HCT116 (cell line): ENCODE measurements at regions not wholly inside any gene's neighbourhood (a gene's known extent, or its start where the extent isn't known, plus 50 kb on each side); places are given as distances from the start of the nearest gene placed in this dataset.

Source experiments
- CEBPB ChIP-seq: IDR thresholded peaks from 2 replicates; pipeline ENCODE4 v1.6.1; 2012; ENCODE audit warnings: low read depth
- EZH2 ChIP-seq: fragments of 200-600 bp; sonication (generic); IDR thresholded peaks from 2 replicates; pipeline ENCODE4 v1.6.1; 2017; ENCODE audit warnings: antibody characterized with exemption, mixed run types
- JUND ChIP-seq: IDR thresholded peaks from 2 replicates; pipeline ENCODE4 v1.6.1; 2012
- POLR2A ChIP-seq: IDR thresholded peaks from 2 replicates; pipeline ENCODE4 v1.7.0; 2011; ENCODE audit warnings: borderline replicate concordance; ENCODE audit not compliant: insufficient read depth, insufficient read length; ENCODE audit errors: extremely low read depth
- POLR2AphosphoS5 ChIP-seq: IDR thresholded peaks from 2 replicates; pipeline ENCODE4 v1.6.1; 2011; ENCODE audit warnings: mild to moderate bottlenecking, low read depth, low read length, moderate library complexity
- SP1 ChIP-seq: IDR thresholded peaks from 2 replicates; pipeline ENCODE4 v1.6.1; 2012; ENCODE audit warnings: low read depth
- ZFX ChIP-seq: fragments of 450-650 bp; IDR thresholded peaks from 2 replicates; pipeline ENCODE4 v1.6.1; 2017
- ZNF274 ChIP-seq: fragments of 200-500 bp; sonication (Bioruptor generic); IDR thresholded peaks from 2 replicates; pipeline ENCODE4 v1.6.1; 2014; ENCODE audit warnings: mild to moderate bottlenecking, low read depth, low read length, inconsistent platforms
- TF ChIP-seq, protein P1 (sequence below), 3 experiments: fragments of 200-600 bp in 1 of 3; sonication (generic) in 1 of 3; IDR thresholded peaks in 2 of 3; conservative IDR thresholded peaks in 1 of 3; 2 replicates each; pipeline ENCODE4 v1.5.1; 2012 to 2017; ENCODE audit warnings: low read depth in 2 of 3, low read length in 2 of 3, antibody characterized with exemption in 1 of 3, borderline replicate concordance in 1 of 3, control low read depth in 1 of 3, mild to moderate bottlenecking in 1 of 3, mixed read lengths in 1 of 3, mixed run types in 1 of 3, moderate library complexity in 1 of 3; ENCODE audit not compliant: insufficient read depth in 1 of 3
- TF ChIP-seq, protein P2 (sequence below): IDR thresholded peaks from 2 replicates; pipeline ENCODE4 v1.6.1; 2012; ENCODE audit warnings: low read depth
- TF ChIP-seq, protein P3 (sequence below): IDR thresholded peaks from 2 replicates; pipeline ENCODE4 v1.6.1; 2011; ENCODE audit warnings: mild to moderate bottlenecking, low read length, moderate library complexity; ENCODE audit not compliant: insufficient replicate concordance; ENCODE audit errors: extremely low read depth

DNA sequence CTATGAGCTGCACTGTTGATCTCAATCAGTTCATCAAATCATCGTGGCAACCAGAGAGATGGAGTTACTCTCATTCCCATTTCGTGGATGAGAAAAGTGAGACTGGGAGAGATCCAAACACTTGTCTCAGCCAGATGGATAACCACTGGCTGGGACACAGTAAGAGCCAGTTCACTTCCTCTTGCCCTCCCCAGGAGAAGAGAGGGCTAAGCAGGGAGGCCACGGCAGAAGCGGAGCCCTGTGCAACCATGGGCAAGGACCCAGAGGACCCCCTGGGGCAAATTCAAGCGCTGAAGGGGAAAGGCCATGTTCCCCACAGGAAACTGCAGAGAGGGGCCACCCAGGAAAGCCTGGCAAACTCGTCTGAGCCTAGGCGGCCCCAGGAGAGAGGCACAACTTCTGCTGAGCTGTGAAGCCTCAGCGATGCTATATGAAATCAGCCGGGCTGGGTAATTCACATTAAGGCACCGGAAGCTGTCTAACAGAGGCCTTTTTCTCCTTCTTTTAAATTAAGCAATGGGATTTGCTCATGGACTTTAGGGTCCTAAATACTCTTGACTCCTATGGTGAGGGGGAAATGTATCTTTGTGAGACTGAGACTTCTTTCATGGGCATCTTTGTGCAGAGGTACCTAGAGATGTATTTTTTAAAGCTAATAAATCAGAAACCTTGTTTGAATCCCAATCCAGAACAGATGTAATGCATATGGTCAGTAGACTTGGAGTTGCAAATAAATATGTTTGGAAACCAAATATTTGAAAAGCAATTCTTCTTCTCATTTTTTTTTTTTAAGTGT is 137.1 kb upstream of the SMIM23 start:
- no peak for TF ChIP-seq SP1
- TF ChIP-seq JUND = no peak
- TF ChIP-seq POLR2A = no peak
- TF ChIP-seq, protein P1, sequence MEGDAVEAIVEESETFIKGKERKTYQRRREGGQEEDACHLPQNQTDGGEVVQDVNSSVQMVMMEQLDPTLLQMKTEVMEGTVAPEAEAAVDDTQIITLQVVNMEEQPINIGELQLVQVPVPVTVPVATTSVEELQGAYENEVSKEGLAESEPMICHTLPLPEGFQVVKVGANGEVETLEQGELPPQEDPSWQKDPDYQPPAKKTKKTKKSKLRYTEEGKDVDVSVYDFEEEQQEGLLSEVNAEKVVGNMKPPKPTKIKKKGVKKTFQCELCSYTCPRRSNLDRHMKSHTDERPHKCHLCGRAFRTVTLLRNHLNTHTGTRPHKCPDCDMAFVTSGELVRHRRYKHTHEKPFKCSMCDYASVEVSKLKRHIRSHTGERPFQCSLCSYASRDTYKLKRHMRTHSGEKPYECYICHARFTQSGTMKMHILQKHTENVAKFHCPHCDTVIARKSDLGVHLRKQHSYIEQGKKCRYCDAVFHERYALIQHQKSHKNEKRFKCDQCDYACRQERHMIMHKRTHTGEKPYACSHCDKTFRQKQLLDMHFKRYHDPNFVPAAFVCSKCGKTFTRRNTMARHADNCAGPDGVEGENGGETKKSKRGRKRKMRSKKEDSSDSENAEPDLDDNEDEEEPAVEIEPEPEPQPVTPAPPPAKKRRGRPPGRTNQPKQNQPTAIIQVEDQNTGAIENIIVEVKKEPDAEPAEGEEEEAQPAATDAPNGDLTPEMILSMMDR (IDR thresholded peaks at IDR 0.05 in 2 of 3, conservative IDR thresholded peaks at IDR 0.05 in 1 of 3; ENCODE audit: borderline replicate concordance in 1 of 3, insufficient read depth in 1 of 3, low read depth in 2 of 3, low read length in 2 of 3) = no peak
- TF ChIP-seq, protein P2, sequence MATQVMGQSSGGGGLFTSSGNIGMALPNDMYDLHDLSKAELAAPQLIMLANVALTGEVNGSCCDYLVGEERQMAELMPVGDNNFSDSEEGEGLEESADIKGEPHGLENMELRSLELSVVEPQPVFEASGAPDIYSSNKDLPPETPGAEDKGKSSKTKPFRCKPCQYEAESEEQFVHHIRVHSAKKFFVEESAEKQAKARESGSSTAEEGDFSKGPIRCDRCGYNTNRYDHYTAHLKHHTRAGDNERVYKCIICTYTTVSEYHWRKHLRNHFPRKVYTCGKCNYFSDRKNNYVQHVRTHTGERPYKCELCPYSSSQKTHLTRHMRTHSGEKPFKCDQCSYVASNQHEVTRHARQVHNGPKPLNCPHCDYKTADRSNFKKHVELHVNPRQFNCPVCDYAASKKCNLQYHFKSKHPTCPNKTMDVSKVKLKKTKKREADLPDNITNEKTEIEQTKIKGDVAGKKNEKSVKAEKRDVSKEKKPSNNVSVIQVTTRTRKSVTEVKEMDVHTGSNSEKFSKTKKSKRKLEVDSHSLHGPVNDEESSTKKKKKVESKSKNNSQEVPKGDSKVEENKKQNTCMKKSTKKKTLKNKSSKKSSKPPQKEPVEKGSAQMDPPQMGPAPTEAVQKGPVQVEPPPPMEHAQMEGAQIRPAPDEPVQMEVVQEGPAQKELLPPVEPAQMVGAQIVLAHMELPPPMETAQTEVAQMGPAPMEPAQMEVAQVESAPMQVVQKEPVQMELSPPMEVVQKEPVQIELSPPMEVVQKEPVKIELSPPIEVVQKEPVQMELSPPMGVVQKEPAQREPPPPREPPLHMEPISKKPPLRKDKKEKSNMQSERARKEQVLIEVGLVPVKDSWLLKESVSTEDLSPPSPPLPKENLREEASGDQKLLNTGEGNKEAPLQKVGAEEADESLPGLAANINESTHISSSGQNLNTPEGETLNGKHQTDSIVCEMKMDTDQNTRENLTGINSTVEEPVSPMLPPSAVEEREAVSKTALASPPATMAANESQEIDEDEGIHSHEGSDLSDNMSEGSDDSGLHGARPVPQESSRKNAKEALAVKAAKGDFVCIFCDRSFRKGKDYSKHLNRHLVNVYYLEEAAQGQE = no peak
- TF ChIP-seq, protein P3, sequence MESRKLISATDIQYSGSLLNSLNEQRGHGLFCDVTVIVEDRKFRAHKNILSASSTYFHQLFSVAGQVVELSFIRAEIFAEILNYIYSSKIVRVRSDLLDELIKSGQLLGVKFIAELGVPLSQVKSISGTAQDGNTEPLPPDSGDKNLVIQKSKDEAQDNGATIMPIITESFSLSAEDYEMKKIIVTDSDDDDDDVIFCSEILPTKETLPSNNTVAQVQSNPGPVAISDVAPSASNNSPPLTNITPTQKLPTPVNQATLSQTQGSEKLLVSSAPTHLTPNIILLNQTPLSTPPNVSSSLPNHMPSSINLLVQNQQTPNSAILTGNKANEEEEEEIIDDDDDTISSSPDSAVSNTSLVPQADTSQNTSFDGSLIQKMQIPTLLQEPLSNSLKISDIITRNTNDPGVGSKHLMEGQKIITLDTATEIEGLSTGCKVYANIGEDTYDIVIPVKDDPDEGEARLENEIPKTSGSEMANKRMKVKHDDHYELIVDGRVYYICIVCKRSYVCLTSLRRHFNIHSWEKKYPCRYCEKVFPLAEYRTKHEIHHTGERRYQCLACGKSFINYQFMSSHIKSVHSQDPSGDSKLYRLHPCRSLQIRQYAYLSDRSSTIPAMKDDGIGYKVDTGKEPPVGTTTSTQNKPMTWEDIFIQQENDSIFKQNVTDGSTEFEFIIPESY = no peak
- TF ChIP-seq POLR2AphosphoS5 = no peak
- TF ChIP-seq CEBPB = no peak
- no peak for TF ChIP-seq ZFX
- TF ChIP-seq EZH2 = no peak
- TF ChIP-seq ZNF274 = no peak
